ENCODE measurements at regions not wholly inside any gene's neighbourhood (a gene's known extent, or its start where the extent isn't known, plus 50 kb on each side); places are given as distances from the start of the nearest gene placed in this dataset.

DNA sequence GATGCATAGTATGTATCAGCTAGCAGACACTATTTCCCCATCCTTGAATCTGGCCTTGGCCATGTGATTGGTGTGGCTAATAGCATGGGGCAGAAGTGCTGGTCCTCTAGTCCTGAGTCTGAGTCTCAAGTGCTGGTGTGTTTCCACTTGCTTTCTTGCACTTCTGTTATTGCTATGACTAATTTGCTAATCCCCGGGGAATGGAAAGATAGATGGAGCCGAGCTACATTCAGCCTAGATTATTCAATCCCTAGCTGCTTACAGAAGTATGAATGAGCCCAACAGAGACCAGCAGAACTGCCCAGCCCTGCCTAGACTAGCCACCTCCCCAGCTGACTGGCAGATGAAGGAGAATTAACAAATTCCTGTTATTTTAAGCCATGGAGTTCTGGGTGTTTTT lies 53.2 kb upstream of the SYPL1 start:
- no peak for DNase-seq (ENCODE audit: low spot score)

DNA sequence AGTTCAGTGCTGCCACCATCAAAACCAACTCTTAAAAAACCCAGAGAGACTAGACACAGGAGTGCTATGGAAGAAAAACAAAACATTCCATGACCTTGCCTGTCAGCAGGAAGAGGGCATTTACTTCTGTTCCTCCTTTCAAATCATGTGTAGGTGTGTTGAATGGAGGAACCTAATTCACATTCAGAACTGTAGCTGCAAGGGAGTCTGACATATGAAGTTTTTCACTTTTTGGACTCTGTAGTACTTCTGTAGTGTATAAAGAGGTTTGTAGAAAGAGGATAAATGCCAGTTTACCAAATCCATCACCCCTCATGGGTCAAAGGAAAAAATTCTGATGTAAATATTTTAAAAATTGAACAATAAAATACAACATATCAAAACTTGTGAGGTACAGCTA lies 51.1 kb upstream of the SYPL1 start:
- no peak for DNase-seq (ENCODE audit: low spot score)
